ENCODE measurements at regions not wholly inside any gene's neighbourhood (a gene's known extent, or its start where the extent isn't known, plus 50 kb on each side); places are given as distances from the start of the nearest gene placed in this dataset.

- Histone ChIP-seq H3K4me3 (ENCODE audit: low read length) (no peak overlapping the region), H3K27ac (ENCODE audit: low read length) (no peak overlapping the region), H3K9me3 (ENCODE audit: control insufficient read depth, low read length) (no peaks in the 10 kb centered on the region), H3K4me1 (ENCODE audit: control insufficient read depth, insufficient read depth, low read length) (no peaks in the 10 kb centered on the region), H3K27me3 (ENCODE audit: control insufficient read depth, insufficient read depth) (no peaks in the 10 kb centered on the region)
- WGBS, result 87% methylated on average over 3 of the region's 3 CpGs
- intact Hi-C loops (cut with DNase I), result no loop called here
- ATAC-seq (no peak), DNase-seq (no peak)
Measured at GRCh38 chr2:215811409-215812345, 201.7 kb downstream of the MREG start.

- Histone ChIP-seq H3K27ac (ENCODE audit: low read length) (no peak overlapping the region), H3K9me3 (ENCODE audit: control insufficient read depth, low read length) (no peaks in the 10 kb centered on the region), H3K4me1 (ENCODE audit: control insufficient read depth, insufficient read depth, low read length) (no peaks in the 10 kb centered on the region), H3K4me3 (ENCODE audit: low read length) (no peak overlapping the region), H3K27me3 (ENCODE audit: control insufficient read depth, insufficient read depth) (no peaks in the 10 kb centered on the region)
- intact Hi-C loops (cut with DNase I), result no loop called here
- ATAC-seq, result no peak
- 93% methylated on average over 3 of the region's 3 CpGs for WGBS
- no peak for DNase-seq
Measured at GRCh38 chr2:215811003-215811402, 202.3 kb downstream of the MREG start.

GRCh38 chr2:215808996-215809395 is 204.4 kb downstream of the MREG start:
- Histone ChIP-seq H3K27me3 (ENCODE audit: control insufficient read depth, insufficient read depth) (no peaks in the 10 kb centered on the region), H3K4me3 (ENCODE audit: low read length) (peak overlapping the region; percentile 35), H3K4me1 (ENCODE audit: control insufficient read depth, insufficient read depth, low read length) (no peaks in the 10 kb centered on the region), H3K27ac (ENCODE audit: low read length) (no peak overlapping the region), H3K9me3 (ENCODE audit: control insufficient read depth, low read length) (no peaks in the 10 kb centered on the region)
- intact Hi-C loops (cut with DNase I), result no loop called here
- no peak for ATAC-seq
- 85% methylated on average over 1 of the region's 1 CpG for WGBS
- DNase-seq, result no peak

GRCh38 chr2:215808194-215808593 is 205.2 kb downstream of the MREG start:
- H3K4me1 ChIP-seq (ENCODE audit: control insufficient read depth, insufficient read depth, low read length), result no peaks in the 10 kb centered on the region
- no peak for ATAC-seq
- no peak overlapping the region for H3K27ac ChIP-seq (ENCODE audit: low read length)
- 87% methylated on average over 2 of the region's 2 CpGs for WGBS
- H3K9me3 ChIP-seq (ENCODE audit: control insufficient read depth, low read length), result no peaks in the 10 kb centered on the region
- no peaks in the 10 kb centered on the region for H3K27me3 ChIP-seq (ENCODE audit: control insufficient read depth, insufficient read depth)
- H3K4me3 ChIP-seq (ENCODE audit: low read length), result no peak overlapping the region
- intact Hi-C loops (cut with DNase I), result no loop called here
- DNase-seq, result no peak

GRCh38 chr2:215805493-215805892 is 207.9 kb downstream of the MREG start:
- Histone ChIP-seq H3K4me1 (ENCODE audit: control insufficient read depth, insufficient read depth, low read length) (no peaks in the 10 kb centered on the region), H3K27me3 (ENCODE audit: control insufficient read depth, insufficient read depth) (no peaks in the 10 kb centered on the region), H3K9me3 (ENCODE audit: control insufficient read depth, low read length) (no peaks in the 10 kb centered on the region), H3K27ac (ENCODE audit: low read length) (no peak overlapping the region), H3K4me3 (ENCODE audit: low read length) (no peak overlapping the region)
- intact Hi-C loops (cut with DNase I), result no loop called here
- DNase-seq, result no peak
- WGBS, result 86% methylated on average over 3 of the region's 3 CpGs
- ATAC-seq, result no peak

GRCh38 chr2:215803150-215803549 is 210.2 kb downstream of the MREG start:
- Histone ChIP-seq H3K4me3 (ENCODE audit: low read length) (no peak overlapping the region), H3K27ac (ENCODE audit: low read length) (no peak overlapping the region), H3K9me3 (ENCODE audit: control insufficient read depth, low read length) (no peaks in the 10 kb centered on the region), H3K27me3 (ENCODE audit: control insufficient read depth, insufficient read depth) (no peaks in the 10 kb centered on the region), H3K4me1 (ENCODE audit: control insufficient read depth, insufficient read depth, low read length) (no peaks in the 10 kb centered on the region)
- DNase-seq (no peak), ATAC-seq (no peak)
- intact Hi-C loops (cut with DNase I), result no loop called here

GRCh38 chr2:215799194-215799593 is 214.2 kb downstream of the MREG start:
- Histone ChIP-seq H3K27ac (ENCODE audit: low read length) (no peak overlapping the region), H3K4me1 (ENCODE audit: control insufficient read depth, insufficient read depth, low read length) (no peaks in the 10 kb centered on the region), H3K4me3 (ENCODE audit: low read length) (no peak overlapping the region), H3K9me3 (ENCODE audit: control insufficient read depth, low read length) (no peaks in the 10 kb centered on the region), H3K27me3 (ENCODE audit: control insufficient read depth, insufficient read depth) (no peaks in the 10 kb centered on the region)
- ATAC-seq (no peak), DNase-seq (no peak)
- WGBS, result 94% methylated on average over 1 of the region's 1 CpG
- intact Hi-C loops (cut with DNase I), result no loop called here

GRCh38 chr2:215797676-215798075 is 215.7 kb downstream of the MREG start:
- ATAC-seq, result no peak
- Histone ChIP-seq H3K4me1 (ENCODE audit: control insufficient read depth, insufficient read depth, low read length) (no peaks in the 10 kb centered on the region), H3K9me3 (ENCODE audit: control insufficient read depth, low read length) (no peaks in the 10 kb centered on the region), H3K27me3 (ENCODE audit: control insufficient read depth, insufficient read depth) (no peaks in the 10 kb centered on the region), H3K27ac (ENCODE audit: low read length) (no peak overlapping the region), H3K4me3 (ENCODE audit: low read length) (no peak overlapping the region)
- WGBS, result 46% methylated on average over 2 of the region's 2 CpGs
- DNase-seq, result no peak
- intact Hi-C loops (cut with DNase I), result no loop called here

GRCh38 chr2:215796140-215796855 is 217.1 kb downstream of the MREG start:
- Histone ChIP-seq H3K4me3 (ENCODE audit: low read length) (no peak overlapping the region), H3K9me3 (ENCODE audit: control insufficient read depth, low read length) (no peaks in the 10 kb centered on the region), H3K4me1 (ENCODE audit: control insufficient read depth, insufficient read depth, low read length) (no peaks in the 10 kb centered on the region), H3K27ac (ENCODE audit: low read length) (no peak overlapping the region), H3K27me3 (ENCODE audit: control insufficient read depth, insufficient read depth) (no peaks in the 10 kb centered on the region)
- intact Hi-C loops (cut with DNase I), result no loop called here
- no peak for DNase-seq
- WGBS, result 63% methylated on average over 4 of the region's 4 CpGs
- ATAC-seq, result no peak

GRCh38 chr2:215794829-215795546 is 218.4 kb downstream of the MREG start:
- intact Hi-C loops (cut with DNase I), result no loop called here

More at GRCh38 chr2:215794829-215795546, 218.4 kb downstream of the MREG start:
- ATAC-seq (no peak), DNase-seq (no peak)
- no peaks in the 10 kb centered on the region for H3K27me3 ChIP-seq (ENCODE audit: control insufficient read depth, insufficient read depth)
- H3K9me3 ChIP-seq (ENCODE audit: control insufficient read depth, low read length), result no peaks in the 10 kb centered on the region
- WGBS, result 73% methylated on average over 5 of the region's 5 CpGs
- no peak overlapping the region for H3K27ac ChIP-seq (ENCODE audit: low read length)
- no peaks in the 10 kb centered on the region for H3K4me1 ChIP-seq (ENCODE audit: control insufficient read depth, insufficient read depth, low read length)
- no peak overlapping the region for H3K4me3 ChIP-seq (ENCODE audit: low read length)
